GM12878 (cell line): ENCODE measurements at regions not wholly inside any gene's neighbourhood (a gene's known extent, or its start where the extent isn't known, plus 50 kb on each side); places are given as distances from the start of the nearest gene placed in this dataset.

Experiments
- ATAC-seq: fragments of 200-7000 bp; cut with Tn5 transposase; 3 replicates; pipeline ENCODE4 v1.9.1; 2020; ENCODE audit warnings: mild to moderate bottlenecking, moderate library complexity
- BruUV-seq: library from RNA; stranded (reverse); fragments of 400-500 nt; replicated peaks from 2 replicates; lab custom pipeline; 2021; lab: Mats Ljungman, UMichigan
- CTCF ChIA-PET: fragments of 300-600 bp; sonication (Branson Sonifier 250); formaldehyde crosslinking; extraction: SDS; loops from one replicate; lab custom pipeline; 2021; ENCODE audit warnings: inconsistent platforms; lab: Yijun Ruan, JAX
- POLR2A ChIA-PET: fragments of 350-600 bp; formaldehyde crosslinking; extraction: SDS; loops from one replicate; lab custom pipeline; 2021; ENCODE audit warnings: inconsistent platforms; lab: Charles Lee
- RAD21 ChIA-PET: fragments of 300-600 bp; sonication (Branson Sonifier 250); formaldehyde crosslinking; loops from one replicate; lab custom pipeline; 2023; ENCODE audit warnings: antibody characterized with exemption; ENCODE audit not compliant: unreplicated experiment; lab: Charles Lee
- SMC1A ChIA-PET: fragments of 300-600 bp; sonication (Branson Sonifier 250); formaldehyde crosslinking; loops from one replicate; lab custom pipeline; 2023; ENCODE audit not compliant: unreplicated experiment, uncharacterized antibody; lab: Charles Lee
- DNase-seq: peaks from one replicate; pipeline ENCODE4 v3.0.0-alpha.2; 2011; ENCODE audit warnings: low read depth, low spot score
- FAIRE-seq: peaks from 3 replicates; lab custom pipeline; 2011; peaks lifted over from hg19 to GRCh38; lab: Jason Lieb, UNC
- H2AFZ ChIP-seq: 2 replicates; pipeline ENCODE4 v1.6.0; 2011; ENCODE audit warnings: low read depth, low read length, control low read depth; ENCODE audit not compliant: control insufficient read depth
- H3K27ac ChIP-seq: 2 replicates; pipeline ENCODE4 v1.5.1; 2011; ENCODE audit warnings: control low read depth; ENCODE audit not compliant: control insufficient read depth, insufficient read depth
- H3K27me3 ChIP-seq, 2 experiments: replicated peaks in 1 of 2; 2 replicates each; pipeline versions ENCODE4 v1.6.0 to v1.6.1; 2011; ENCODE audit warnings: low read length in 1 of 2; ENCODE audit not compliant: control insufficient read depth in 2 of 2, insufficient read depth in 2 of 2
- H3K36me3 ChIP-seq, 2 experiments: 2 replicates each; pipeline ENCODE4 v1.5.1; 2011; ENCODE audit warnings: low read length in 1 of 2; ENCODE audit not compliant: control insufficient read depth in 2 of 2, insufficient read depth in 2 of 2
- H3K4me1 ChIP-seq: 2 replicates; pipeline ENCODE4 v1.6.1; 2011; ENCODE audit warnings: mild to moderate bottlenecking, low read length, moderate library complexity, mixed read lengths; ENCODE audit not compliant: control insufficient read depth, insufficient read depth
- H3K4me2 ChIP-seq: 2 replicates; pipeline ENCODE4 v1.6.0; 2011; ENCODE audit warnings: control low read depth; ENCODE audit not compliant: control insufficient read depth, insufficient read depth
- H3K4me3 ChIP-seq: fragments of 200-600 bp; sonication (generic); 2 replicates; pipeline ENCODE4 v1.5.1; 2016
- H3K79me2 ChIP-seq: 2 replicates; pipeline ENCODE4 v1.6.0; 2011; ENCODE audit warnings: low read length; ENCODE audit not compliant: control insufficient read depth, insufficient read depth
- H3K9ac ChIP-seq: 2 replicates; pipeline ENCODE4 v1.8.0; 2011; ENCODE audit warnings: low read length, control low read depth, mixed read lengths; ENCODE audit not compliant: control insufficient read depth, insufficient read depth
- H3K9me3 ChIP-seq: replicated peaks from 3 replicates; pipeline ENCODE4 v1.5.1; 2011; ENCODE audit warnings: mild to moderate bottlenecking, low read length; ENCODE audit not compliant: control insufficient read depth, insufficient read depth
- H4K20me1 ChIP-seq: 2 replicates; pipeline ENCODE4 v1.6.0; 2011; ENCODE audit not compliant: control insufficient read depth, insufficient read depth
- CBX3 ChIP-seq: fragments of 200-600 bp; sonication (generic); IDR thresholded peaks from 2 replicates; pipeline ENCODE4 v1.6.1; 2016; ENCODE audit warnings: low read depth, borderline replicate concordance
- FOXM1 ChIP-seq: IDR thresholded peaks from 2 replicates; pipeline ENCODE4 v1.6.1; 2012; ENCODE audit warnings: low read depth, mild to moderate bottlenecking, inconsistent platforms, low read length, moderate library complexity
- GABPA ChIP-seq: IDR thresholded peaks from 2 replicates; pipeline ENCODE4 v1.6.1; 2014; ENCODE audit warnings: antibody characterized with exemption, low read depth, mild to moderate bottlenecking, inconsistent platforms
- HDAC2 ChIP-seq: fragments of 200-600 bp; sonication (generic); IDR thresholded peaks from 2 replicates; pipeline ENCODE4 v1.6.1; 2017
- HDAC6 ChIP-seq: fragments of 200-600 bp; sonication (generic); IDR thresholded peaks from one replicate; pipeline ENCODE4 v1.8.0; 2017; ENCODE audit warnings: antibody characterized with exemption; ENCODE audit not compliant: unreplicated experiment
- KDM1A ChIP-seq: fragments of 200-600 bp; sonication (generic); IDR thresholded peaks from 2 replicates; pipeline ENCODE4 v1.6.1; 2016; ENCODE audit warnings: borderline replicate concordance
- MEF2A ChIP-seq: IDR thresholded peaks from 2 replicates; pipeline ENCODE4 v1.6.1; 2011; ENCODE audit warnings: low read depth, mild to moderate bottlenecking, low read length, moderate library complexity; ENCODE audit not compliant: insufficient read depth
- MYC ChIP-seq: IDR thresholded peaks from 2 replicates; pipeline ENCODE4 v1.6.1; 2011; ENCODE audit warnings: mild to moderate bottlenecking, low read length, moderate library complexity, inconsistent platforms; ENCODE audit not compliant: insufficient read depth, insufficient replicate concordance, insufficient read length, severe bottlenecking
- NFXL1 ChIP-seq: fragments of 450-650 bp; IDR thresholded peaks from 2 replicates; pipeline ENCODE4 v1.6.1; 2017; ENCODE audit warnings: antibody characterized with exemption, mild to moderate bottlenecking, borderline replicate concordance
- NRF1 ChIP-seq: conservative IDR thresholded peaks from 2 replicates; pipeline ENCODE4 v1.6.1; 2011; ENCODE audit warnings: mild to moderate bottlenecking, low read depth, low read length, improper control_type of control experiment
- RFX5 ChIP-seq: IDR thresholded peaks from 2 replicates; pipeline ENCODE4 v1.6.1; 2011; ENCODE audit warnings: low read depth, low read length, improper control_type of control experiment
- SPI1 ChIP-seq: IDR thresholded peaks from 2 replicates; pipeline ENCODE4 v1.6.1; 2011; ENCODE audit warnings: low read depth, mild to moderate bottlenecking, low read length, moderate library complexity, borderline replicate concordance; ENCODE audit not compliant: insufficient read depth
- TCF12 ChIP-seq: IDR thresholded peaks from 2 replicates; pipeline ENCODE4 v1.6.1; 2011; ENCODE audit warnings: low read depth, mild to moderate bottlenecking, low read length
- WGBS: methylation state at CpG from one replicate; pipeline ENCODE4 v1.1.6; 2016; ENCODE audit warnings: low lambda C conversion rate; ENCODE audit not compliant: insufficient replicate concordance, insufficient coverage; ENCODE audit errors: missing lambda C conversion rate; 5-methylcytosine and 5-hydroxymethylcytosine counted together
- in situ Hi-C: fragments of 300-500 bp; cut with MboI; formaldehyde crosslinking; loops from 9 replicates; pipeline ENCODE4 v1.14.3; 2018; ENCODE audit warnings: mixed read lengths
- intact Hi-C: fragments of 100-400 bp; cut with micrococcal nuclease; formaldehyde crosslinking; loops from one replicate; pipeline ENCODE4 v1.14.2; 2022; ENCODE audit not compliant: unreplicated experiment

DNA sequence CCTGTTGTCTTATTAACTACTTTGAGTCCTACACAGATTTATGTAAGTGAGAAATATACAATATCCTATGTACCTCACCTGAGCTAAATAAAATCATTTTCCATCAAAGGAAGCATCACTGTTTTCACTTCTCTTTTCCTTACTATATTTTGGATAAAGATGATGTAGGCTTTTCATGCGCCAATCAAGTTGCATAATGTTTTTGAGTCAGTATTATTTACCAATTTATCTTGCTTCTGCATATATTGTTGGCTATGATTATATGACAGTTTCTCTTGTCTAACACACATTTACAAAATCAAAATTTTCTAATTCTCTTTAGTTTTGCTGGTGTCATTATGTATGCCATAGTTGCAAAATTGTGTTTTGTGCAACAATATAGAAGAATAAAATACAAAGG, 67.9 kb upstream of the FRY start:
- POLR2A ChIA-PET = interaction anchor here (5.5 kb wide), 1 partner anchor 12 kb away, joined by 24 read pairs; no protein-coding TSS in a partner anchor
- Histone ChIP-seq H3K4me2 (no peak overlapping the region), H3K9me3 (no peaks in the 10 kb centered on the region), H3K27ac (no peak overlapping the region), H3K36me3 (no peaks in the 10 kb centered on the region), H3K27me3 (no peaks in the 10 kb centered on the region), H4K20me1 (no peaks in the 10 kb centered on the region), H3K4me1 (peaks cover 15% of the 10 kb centered on the region), H2AFZ (no peak overlapping the region), H3K4me3 (no peak overlapping the region), H3K79me2 (no peaks in the 10 kb centered on the region), H3K9ac (no peak overlapping the region)
- TF ChIP-seq FOXM1 (no peak), NRF1 (no peak), RFX5 (no peak), GABPA (no peak), TCF12 (no peak), CBX3 (no peak), MYC (no peak), NFXL1 (no peak), MEF2A (no peak), SPI1 (no peak), HDAC6 (no peak), KDM1A (no peak), HDAC2 (no peak)
- no peak for ATAC-seq
- no TSS peak for BruUV-seq
- SMC1A ChIA-PET = interaction anchor here (1.3 to 7.6 kb wide), 3 partner anchors 10 to 54 kb away, joined by 5 to 89 read pairs (median 6); no protein-coding TSS in a partner anchor
- CTCF ChIA-PET = interaction anchor here (0.9 to 3.2 kb wide), 8 partner anchors 10 to 617 kb away, joined by 3 to 14 read pairs (median 3); no protein-coding TSS in a partner anchor
- no peak for FAIRE-seq
- in situ Hi-C loops (no loop called here), intact Hi-C loops (no loop called here)
- RAD21 ChIA-PET = interaction anchor here (1.9 to 2.5 kb wide), 2 partner anchors 12 to 53 kb away, joined by 6 to 15 read pairs; no protein-coding TSS in a partner anchor
- no peak for DNase-seq
- 95% methylated on average over 1 of the region's 1 CpG for WGBS
